ENCODE measurements at regions not wholly inside any gene's neighbourhood (a gene's known extent, or its start where the extent isn't known, plus 50 kb on each side); places are given as distances from the start of the nearest gene placed in this dataset.

DNA sequence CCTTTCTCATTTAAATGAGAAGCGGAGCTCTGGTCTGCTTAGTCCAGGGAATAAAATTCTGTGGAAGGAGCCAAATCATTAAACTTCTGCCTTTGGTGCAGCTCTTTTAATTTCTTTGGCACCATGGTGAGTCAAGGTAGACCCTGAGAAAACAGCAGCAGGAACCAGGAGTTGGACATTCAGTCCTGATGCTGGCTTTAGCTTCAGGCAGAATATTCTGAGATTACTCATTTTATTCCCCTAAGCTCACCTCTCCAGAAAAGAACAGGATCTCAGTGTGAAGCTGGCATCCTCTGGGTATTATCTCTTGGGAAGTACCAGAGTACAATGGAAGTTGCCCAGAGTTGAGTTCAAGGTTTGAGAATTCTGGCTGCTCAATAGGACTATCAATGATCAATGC lies 211.6 kb upstream of the NRP1 start:
- no peak for TF ChIP-seq CTCF (IDR thresholded peaks at IDR 0.05)
- TF ChIP-seq EZH2 (IDR thresholded peaks at IDR 0.05; ENCODE audit: borderline replicate concordance, insufficient read depth, low read depth, low read length, poor library complexity, severe bottlenecking) = no peak

All from B cell (primary cell).